ENCODE measurements at regions not wholly inside any gene's neighbourhood (a gene's known extent, or its start where the extent isn't known, plus 50 kb on each side); places are given as distances from the start of the nearest gene placed in this dataset.

GRCh38 chr5:20678386-20678785 is 690.4 kb upstream of the CDH18 start:
- TF ChIP-seq CTCF (conservative IDR thresholded peaks at IDR 0.05) (no peak), ZFX (IDR thresholded peaks at IDR 0.05) (no peak)
